Endothelial cell of umbilical vein (primary cell): ENCODE measurements at regions not wholly inside any gene's neighbourhood (a gene's known extent, or its start where the extent isn't known, plus 50 kb on each side); places are given as distances from the start of the nearest gene placed in this dataset.

ENCODE experiments used
- BruUV-seq: library from RNA; stranded (reverse); fragments of 400-500 nt; replicated peaks from 2 replicates; lab custom pipeline; 2021; lab: Mats Ljungman, UMichigan
- CTCF ChIA-PET: fragments of 300-600, 350-600 bp; sonication (Branson Sonifier 250); formaldehyde crosslinking; loops from one replicate; lab custom pipeline; 2021; ENCODE audit warnings: antibody characterized with exemption, inconsistent platforms; lab: Charles Lee
- POLR2A ChIA-PET: fragments of 300-600, 350-600 bp; sonication (Branson Sonifier 250); formaldehyde crosslinking; loops from one replicate; lab custom pipeline; 2021; ENCODE audit warnings: antibody characterized with exemption, inconsistent platforms; lab: Charles Lee
- DNase-seq: peaks from one replicate; pipeline ENCODE4 v3.0.0-alpha.2; 2011; ENCODE audit warnings: low read depth, low spot score
- FAIRE-seq: peaks from 2 replicates; lab custom pipeline; 2011; peaks lifted over from hg19 to GRCh38; lab: Jason Lieb, UNC
- H2AFZ ChIP-seq: 2 replicates; pipeline ENCODE4 v1.6.0; 2012; ENCODE audit warnings: low read depth, low read length, control low read depth, inconsistent platforms
- H3K27ac ChIP-seq: 2 replicates; pipeline ENCODE4 v1.5.1; 2011; ENCODE audit warnings: low read depth, mild to moderate bottlenecking, control low read depth, low read length, moderate library complexity; ENCODE audit not compliant: insufficient read depth
- H3K27me3 ChIP-seq, 2 experiments: 2 replicates each; pipeline versions ENCODE4 v1.6.0 to v1.6.1; 2011; ENCODE audit warnings: low read length in 2 of 2, mixed read lengths in 1 of 2; ENCODE audit not compliant: control insufficient read depth in 2 of 2, insufficient read depth in 2 of 2
- H3K36me3 ChIP-seq, 2 experiments: 2 replicates in 1 of 2; 3 replicates in 1 of 2; pipeline ENCODE4 v1.5.1; 2011; ENCODE audit warnings: low read length in 2 of 2, mild to moderate bottlenecking in 1 of 2, moderate library complexity in 1 of 2; ENCODE audit not compliant: control insufficient read depth in 2 of 2, insufficient read depth in 2 of 2; ENCODE audit errors: extremely low read depth in 1 of 2
- H3K4me1 ChIP-seq: 3 replicates; pipeline ENCODE4 v1.5.1; 2011; ENCODE audit warnings: mild to moderate bottlenecking, low read length; ENCODE audit not compliant: control insufficient read depth, insufficient read depth; ENCODE audit errors: extremely low read depth
- H3K4me2 ChIP-seq: 2 replicates; pipeline ENCODE4 v1.6.1; 2011; ENCODE audit warnings: low read length, control low read depth, mixed read lengths; ENCODE audit not compliant: insufficient read depth
- H3K4me3 ChIP-seq, 3 experiments: fragments of 200-600 bp in 1 of 3; sonication (generic), shearing (Covaris generic) in 1 of 3; replicated peaks in 1 of 3; 2 replicates each; pipeline ENCODE4 v1.5.1; 2011 to 2016; ENCODE audit warnings: control low read depth in 3 of 3, low read length in 3 of 3, mild to moderate bottlenecking in 2 of 3, inconsistent platforms in 1 of 3, low read depth in 1 of 3, moderate library complexity in 1 of 3; ENCODE audit not compliant: insufficient read depth in 1 of 3
- H3K79me2 ChIP-seq: 2 replicates; pipeline ENCODE4 v1.6.0; 2012; ENCODE audit warnings: low read length, inconsistent platforms; ENCODE audit not compliant: control insufficient read depth, insufficient read depth
- H3K9ac ChIP-seq: replicated peaks from 2 replicates; pipeline ENCODE3; 2011; ENCODE audit warnings: low read length, control low read depth; ENCODE audit not compliant: insufficient read depth; ENCODE audit errors: extremely low read depth
- H3K9me1 ChIP-seq: replicated peaks from 3 replicates; pipeline ENCODE4 v1.6.0; 2011; ENCODE audit warnings: mild to moderate bottlenecking, low read length; ENCODE audit not compliant: control insufficient read depth, insufficient read depth; ENCODE audit errors: extremely low read depth
- H3K9me3 ChIP-seq: replicated peaks from 2 replicates; pipeline ENCODE4 v1.5.1; 2012; ENCODE audit warnings: low read length, inconsistent platforms; ENCODE audit not compliant: control insufficient read depth, insufficient read depth
- H4K20me1 ChIP-seq: replicated peaks from 2 replicates; pipeline ENCODE3; 2011; ENCODE audit warnings: mild to moderate bottlenecking, low read length; ENCODE audit not compliant: control insufficient read depth, insufficient read depth; ENCODE audit errors: extremely low read depth
- EZH2 ChIP-seq: IDR thresholded peaks from 2 replicates; pipeline ENCODE4 v1.6.1; 2012; ENCODE audit warnings: borderline replicate concordance, low read depth, mild to moderate bottlenecking, moderate library complexity, low read length, inconsistent platforms; ENCODE audit not compliant: severe bottlenecking
- FOS ChIP-seq: IDR thresholded peaks from 2 replicates; pipeline ENCODE4 v1.6.1; 2011; ENCODE audit warnings: mild to moderate bottlenecking, low read length, moderate library complexity, borderline replicate concordance; ENCODE audit not compliant: insufficient read depth
- GATA2 ChIP-seq: IDR thresholded peaks from 2 replicates; pipeline ENCODE4 v1.7.0; 2011; ENCODE audit warnings: low read depth, mild to moderate bottlenecking, moderate library complexity, mixed read lengths, low read length; ENCODE audit not compliant: insufficient read length, insufficient read depth
- JUN ChIP-seq: IDR thresholded peaks from 2 replicates; pipeline ENCODE4 v1.6.1; 2011; ENCODE audit warnings: borderline replicate concordance, low read depth; ENCODE audit not compliant: insufficient read length, insufficient read depth
- MAX ChIP-seq: IDR thresholded peaks from 2 replicates; pipeline ENCODE4 v1.6.1; 2011; ENCODE audit not compliant: insufficient read depth, insufficient read length
- MYC ChIP-seq: IDR thresholded peaks from one replicate; pipeline ENCODE4 v1.6.1; 2011; ENCODE audit warnings: mild to moderate bottlenecking, low read depth, low read length
- POLR2A ChIP-seq: IDR thresholded peaks from 2 replicates; pipeline ENCODE4 v1.6.1; 2012; ENCODE audit warnings: low read depth, mild to moderate bottlenecking, control low read depth, low read length
- POLR2AphosphoS5 ChIP-seq: IDR thresholded peaks from 2 replicates; pipeline ENCODE4 v1.6.1; 2012; ENCODE audit warnings: low read depth, mild to moderate bottlenecking, control low read depth, low read length, moderate library complexity; ENCODE audit not compliant: insufficient read depth
- dilution Hi-C: fragments of 300-500 bp; cut with MboI; formaldehyde crosslinking; loops from one replicate; pipeline ENCODE4 v1.15.0; 2019; ENCODE audit warnings: low sequenced_read_pairs; ENCODE audit not compliant: extremely low pct_ligation_motif_present
- intact Hi-C: fragments of 100-400 bp; cut with micrococcal nuclease; formaldehyde crosslinking; loops from one replicate; pipeline ENCODE4 v1.10.0; 2022
- TF ChIP-seq, protein P1 (sequence below), 2 donors: IDR thresholded peaks; 1 replicate in 1 of 2; 2 replicates in 1 of 2; pipeline ENCODE4 v1.5.1; 2011; ENCODE audit warnings: low read length in 2 of 2, mild to moderate bottlenecking in 2 of 2, moderate library complexity in 2 of 2, control low read depth in 1 of 2, inconsistent platforms in 1 of 2, low read depth in 1 of 2; ENCODE audit not compliant: insufficient read depth in 1 of 2; ENCODE audit errors: extremely low read depth in 1 of 2

GRCh38 chr11:92852229-92852628 lies 117.2 kb upstream of the MTNR1B start:
- no peak for TF ChIP-seq MAX
- no peak for TF ChIP-seq JUN
- no peak for TF ChIP-seq MYC
- TF ChIP-seq POLR2AphosphoS5, result no peak
- TF ChIP-seq GATA2, result no peak
- no peak for TF ChIP-seq POLR2A
- TF ChIP-seq EZH2, result no peak
- TF ChIP-seq FOS, result no peak
- TF ChIP-seq, protein P1, sequence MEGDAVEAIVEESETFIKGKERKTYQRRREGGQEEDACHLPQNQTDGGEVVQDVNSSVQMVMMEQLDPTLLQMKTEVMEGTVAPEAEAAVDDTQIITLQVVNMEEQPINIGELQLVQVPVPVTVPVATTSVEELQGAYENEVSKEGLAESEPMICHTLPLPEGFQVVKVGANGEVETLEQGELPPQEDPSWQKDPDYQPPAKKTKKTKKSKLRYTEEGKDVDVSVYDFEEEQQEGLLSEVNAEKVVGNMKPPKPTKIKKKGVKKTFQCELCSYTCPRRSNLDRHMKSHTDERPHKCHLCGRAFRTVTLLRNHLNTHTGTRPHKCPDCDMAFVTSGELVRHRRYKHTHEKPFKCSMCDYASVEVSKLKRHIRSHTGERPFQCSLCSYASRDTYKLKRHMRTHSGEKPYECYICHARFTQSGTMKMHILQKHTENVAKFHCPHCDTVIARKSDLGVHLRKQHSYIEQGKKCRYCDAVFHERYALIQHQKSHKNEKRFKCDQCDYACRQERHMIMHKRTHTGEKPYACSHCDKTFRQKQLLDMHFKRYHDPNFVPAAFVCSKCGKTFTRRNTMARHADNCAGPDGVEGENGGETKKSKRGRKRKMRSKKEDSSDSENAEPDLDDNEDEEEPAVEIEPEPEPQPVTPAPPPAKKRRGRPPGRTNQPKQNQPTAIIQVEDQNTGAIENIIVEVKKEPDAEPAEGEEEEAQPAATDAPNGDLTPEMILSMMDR (IDR thresholded peaks at IDR 0.05; ENCODE audit: extremely low read depth in 1 of 2, insufficient read depth in 1 of 2, low read depth in 1 of 2, low read length in 2 of 2), result no peak
- intact Hi-C loops, result no loop called here
- Histone ChIP-seq H3K36me3 (no peaks in the 10 kb centered on the region), H3K27ac (no peak overlapping the region), H3K9me3 (no peaks in the 10 kb centered on the region), H4K20me1 (no peaks in the 10 kb centered on the region), H3K4me3 (no peak overlapping the region), H3K9me1 (no peaks in the 10 kb centered on the region), H3K79me2 (no peaks in the 10 kb centered on the region), H3K9ac (no peak overlapping the region), H3K4me2 (no peak overlapping the region), H3K27me3 (no peaks in the 10 kb centered on the region), H2AFZ (no peak overlapping the region), H3K4me1 (no peaks in the 10 kb centered on the region)
- FAIRE-seq, result no peak
- CTCF ChIA-PET, result no interaction called here
- POLR2A ChIA-PET, result no interaction called here
- dilution Hi-C loops, result no loop called here
- no peak for DNase-seq
- no TSS peak for BruUV-seq
